HEK293T (cell line): ENCODE measurements at regions not wholly inside any gene's neighbourhood (a gene's known extent, or its start where the extent isn't known, plus 50 kb on each side); places are given as distances from the start of the nearest gene placed in this dataset.

Experiments used
- CTCF ChIA-PET: fragments of 350-600 bp; formaldehyde crosslinking; extraction: SDS; loops from one replicate; lab custom pipeline; 2021; ENCODE audit warnings: antibody characterized with exemption, inconsistent platforms; lab: Yijun Ruan, JAX
- POLR2A ChIA-PET: fragments of 350-600 bp; formaldehyde crosslinking; extraction: SDS; loops from one replicate; lab custom pipeline; 2020; ENCODE audit warnings: antibody characterized with exemption, inconsistent platforms; lab: Yijun Ruan, JAX
- DNase-seq: peaks from one replicate; pipeline ENCODE4 v3.0.0; 2012; ENCODE audit warnings: mixed read lengths; ENCODE audit errors: extremely low spot score
- ARNT ChIP-seq: fragments of 450-650 bp; IDR thresholded peaks from 2 replicates; pipeline ENCODE4 v1.6.1; 2017; ENCODE audit warnings: mild to moderate bottlenecking
- BHLHE40 ChIP-seq: fragments of 450-650 bp; IDR thresholded peaks from 2 replicates; pipeline ENCODE4 v1.6.1; 2016; ENCODE audit warnings: mild to moderate bottlenecking, moderate library complexity, borderline replicate concordance
- CTBP1 ChIP-seq: fragments of 450-650 bp; IDR thresholded peaks from 2 replicates; pipeline ENCODE4 v1.6.1; 2016; ENCODE audit warnings: borderline replicate concordance
- ELF4 ChIP-seq: fragments of 450-650 bp; IDR thresholded peaks from 2 replicates; pipeline ENCODE4 v1.6.1; 2017; ENCODE audit warnings: antibody characterized with exemption
- FOXA1 ChIP-seq: fragments of 450-650 bp; IDR thresholded peaks from 2 replicates; pipeline ENCODE4 v1.6.1; 2016; ENCODE audit warnings: mild to moderate bottlenecking
- FOXK2 ChIP-seq: fragments of 450-650 bp; IDR thresholded peaks from 2 replicates; pipeline ENCODE4 v1.6.1; 2016; ENCODE audit warnings: mild to moderate bottlenecking
- FOXM1 ChIP-seq: fragments of 450-650 bp; IDR thresholded peaks from 2 replicates; pipeline ENCODE4 v1.6.1; 2017; ENCODE audit warnings: mild to moderate bottlenecking, borderline replicate concordance
- HDGF ChIP-seq: fragments of 450-650 bp; IDR thresholded peaks from 2 replicates; pipeline ENCODE4 v1.6.1; 2017; ENCODE audit warnings: antibody characterized with exemption, borderline replicate concordance
- L3MBTL2 ChIP-seq: fragments of 450-650 bp; conservative IDR thresholded peaks from 2 replicates; pipeline ENCODE4 v1.6.1; 2016; ENCODE audit warnings: mild to moderate bottlenecking
- LEF1 ChIP-seq: fragments of 450-650 bp; IDR thresholded peaks from 2 replicates; pipeline ENCODE4 v1.6.1; 2017; ENCODE audit warnings: mild to moderate bottlenecking, borderline replicate concordance
- NFRKB ChIP-seq: fragments of 450-650 bp; IDR thresholded peaks from 2 replicates; pipeline ENCODE4 v1.6.1; 2016; ENCODE audit warnings: mild to moderate bottlenecking, moderate library complexity
- SP1 ChIP-seq: fragments of 450-650 bp; IDR thresholded peaks from 2 replicates; pipeline ENCODE4 v1.6.1; 2017
- SUZ12 ChIP-seq: fragments of 450-650 bp; IDR thresholded peaks from 2 replicates; pipeline ENCODE4 v1.6.1; 2016; ENCODE audit warnings: mild to moderate bottlenecking
- TARDBP ChIP-seq: fragments of 450-650 bp; IDR thresholded peaks from 2 replicates; pipeline ENCODE4 v1.6.1; 2016
- ZNF384 ChIP-seq: fragments of 450-650 bp; IDR thresholded peaks from 2 replicates; pipeline ENCODE4 v1.6.1; 2016
- TF ChIP-seq, protein P1 (sequence below): fragments of 450-650 bp; IDR thresholded peaks from 2 replicates; pipeline ENCODE4 v1.6.1; 2016

DNA sequence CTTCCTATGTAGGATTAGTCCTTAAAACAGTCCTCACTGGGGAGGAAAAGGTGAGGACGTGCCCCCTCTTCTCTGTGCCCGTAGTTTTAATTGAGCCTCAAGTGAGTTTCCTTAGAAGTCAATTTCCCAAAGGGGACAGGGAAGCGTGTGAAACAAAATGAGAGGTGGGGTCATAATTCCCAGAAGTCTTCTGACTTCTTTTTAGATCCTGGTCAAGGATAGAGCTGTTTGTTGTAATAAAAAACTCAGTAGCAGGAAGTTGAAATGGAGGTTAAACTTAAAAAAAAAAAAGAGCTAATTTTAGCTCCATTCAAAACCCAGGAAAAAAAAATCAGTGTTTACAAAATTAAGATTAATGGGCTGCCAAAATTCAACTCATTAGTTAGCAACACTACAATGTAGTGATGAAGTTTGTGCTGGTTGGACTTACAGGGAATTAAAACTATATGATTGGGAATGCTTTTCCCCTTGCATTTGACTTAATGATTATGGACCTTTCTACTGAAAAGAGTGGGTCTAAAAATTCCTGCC is 158.3 kb upstream of the MEF2C start:
- CTCF ChIA-PET: interaction anchor here (0.5 kb wide), 1 partner anchor 1804 kb away, joined by 3 read pairs; no protein-coding TSS in a partner anchor
- TF ChIP-seq SP1 (no peak), SUZ12 (no peak), L3MBTL2 (no peak), ELF4 (no peak), FOXA1 (no peak), HDGF (no peak), TARDBP (no peak), CTBP1 (no peak), ZNF384 (no peak), FOXM1 (no peak), LEF1 (no peak), BHLHE40 (no peak), NFRKB (no peak), FOXK2 (no peak)
- DNase-seq: no peak
- POLR2A ChIA-PET: no interaction called here

DNA sequence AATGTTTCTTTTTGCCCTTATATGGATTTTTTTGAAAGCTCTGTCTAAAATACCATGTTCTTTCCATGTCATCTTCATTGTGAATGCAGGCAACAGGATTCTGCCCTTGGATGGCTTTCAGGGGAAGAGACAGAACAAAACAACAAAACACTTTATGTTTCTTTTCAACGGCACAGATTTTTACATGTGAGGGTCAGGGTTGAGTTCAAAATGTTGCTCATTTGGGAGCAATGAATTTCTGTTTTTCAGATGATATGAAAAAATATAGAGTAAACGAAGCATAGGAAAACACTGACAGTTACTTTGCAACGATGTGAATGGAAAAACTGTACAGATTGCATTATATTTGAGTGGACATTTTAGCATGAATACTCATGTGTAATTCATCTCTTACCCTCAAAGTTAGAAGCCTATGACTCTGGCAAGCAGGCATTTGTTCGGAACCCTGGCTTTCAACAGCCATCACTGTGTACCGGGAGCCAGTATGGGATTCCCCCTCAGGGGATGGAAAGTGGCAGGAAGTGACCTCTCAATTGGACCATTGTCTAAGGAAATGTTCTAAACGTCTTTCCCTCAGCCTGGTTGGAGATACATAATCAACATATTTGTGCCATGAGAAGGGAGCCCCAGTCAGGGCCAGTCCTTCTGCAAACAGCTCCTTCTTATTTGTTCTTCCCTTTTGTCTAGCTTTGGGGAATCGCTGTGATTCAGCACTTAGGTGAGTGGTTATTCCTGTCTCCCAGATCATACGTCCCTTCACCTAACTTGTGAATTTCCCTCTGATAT is 153.9 kb upstream of the MEF2C start:
- TF ChIP-seq SUZ12 (no peak), CTBP1 (no peak), HDGF (no peak)

DNA sequence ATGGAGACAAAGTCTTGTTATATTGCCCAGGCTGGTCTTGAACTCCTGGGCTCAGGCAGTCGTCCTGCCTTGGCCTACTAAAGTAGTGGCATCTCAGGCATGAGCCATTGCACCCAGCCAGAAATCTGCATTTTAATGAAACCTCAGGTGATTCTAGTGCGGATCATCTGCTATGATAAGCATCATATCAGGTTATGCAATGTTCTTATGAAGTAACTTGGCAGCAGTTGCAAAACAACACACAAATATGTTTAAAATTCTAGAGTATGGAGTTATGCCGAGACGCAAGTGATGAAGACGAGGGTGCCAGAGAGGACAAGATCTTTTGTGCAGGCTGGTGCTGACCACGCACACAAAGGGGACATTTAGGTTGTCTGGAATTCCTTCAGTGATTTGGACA is 153.2 kb upstream of the MEF2C start:
- CTCF ChIA-PET: no interaction called here
- DNase-seq: no peak
- TF ChIP-seq NFRKB (no peak), BHLHE40 (no peak), CTBP1 (no peak), TARDBP (no peak), LEF1 (no peak), FOXA1 (no peak), SUZ12 (no peak), HDGF (no peak), ARNT (no peak), FOXK2 (no peak)
- TF ChIP-seq, protein P1, sequence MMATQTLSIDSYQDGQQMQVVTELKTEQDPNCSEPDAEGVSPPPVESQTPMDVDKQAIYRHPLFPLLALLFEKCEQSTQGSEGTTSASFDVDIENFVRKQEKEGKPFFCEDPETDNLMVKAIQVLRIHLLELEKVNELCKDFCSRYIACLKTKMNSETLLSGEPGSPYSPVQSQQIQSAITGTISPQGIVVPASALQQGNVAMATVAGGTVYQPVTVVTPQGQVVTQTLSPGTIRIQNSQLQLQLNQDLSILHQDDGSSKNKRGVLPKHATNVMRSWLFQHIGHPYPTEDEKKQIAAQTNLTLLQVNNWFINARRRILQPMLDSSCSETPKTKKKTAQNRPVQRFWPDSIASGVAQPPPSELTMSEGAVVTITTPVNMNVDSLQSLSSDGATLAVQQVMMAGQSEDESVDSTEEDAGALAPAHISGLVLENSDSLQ: no peak
- POLR2A ChIA-PET: no interaction called here

More for the DNA sequence above, 153.9 kb upstream of the MEF2C start:
- ChIA-PET POLR2A (no interaction called here), CTCF (no interaction called here)
- no peak for DNase-seq

DNA sequence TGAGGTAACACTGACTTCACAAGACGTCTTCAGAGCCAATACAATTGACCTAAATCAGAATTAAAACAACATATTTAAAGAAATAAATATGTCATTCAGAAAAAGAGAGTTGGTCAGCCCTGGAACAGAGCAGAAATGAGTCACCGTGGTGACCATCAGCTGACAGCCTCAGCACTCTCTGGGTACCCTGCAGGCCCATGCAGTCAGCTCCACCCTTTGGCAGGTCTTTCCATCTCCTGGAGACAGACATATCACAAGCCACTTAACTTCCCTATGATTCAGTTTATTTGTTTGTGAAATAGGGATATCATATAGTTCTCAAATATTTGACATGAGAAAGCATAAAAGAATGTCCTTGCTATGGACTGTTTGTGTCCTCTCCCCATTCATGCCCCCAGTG is 151.6 kb upstream of the MEF2C start:
- ChIA-PET CTCF (no interaction called here), POLR2A (no interaction called here)
- TF ChIP-seq L3MBTL2 (no peak), FOXA1 (no peak), FOXK2 (no peak), FOXM1 (no peak)
- TF ChIP-seq, protein P1: peak; percentile 49
- DNase-seq: no peak

DNA sequence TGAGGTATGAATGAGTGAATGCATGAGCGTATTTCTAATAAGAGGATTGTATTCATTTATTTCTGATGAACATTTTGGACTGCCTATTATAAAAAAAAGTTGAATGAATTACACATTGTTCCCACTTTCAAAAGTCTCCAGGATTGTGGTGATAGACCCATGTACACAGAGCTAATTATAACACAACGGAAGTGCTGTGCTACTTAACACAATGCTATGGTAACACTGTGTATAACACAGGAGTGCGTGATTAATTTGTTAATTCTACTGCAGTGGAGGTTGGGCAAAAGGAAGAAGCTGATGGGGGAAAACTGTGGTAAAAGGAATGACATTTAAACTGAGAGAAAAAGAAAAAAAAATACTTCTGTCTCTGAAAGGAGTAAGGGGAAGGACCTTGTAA is 147.8 kb upstream of the MEF2C start:
- ChIA-PET POLR2A (no interaction called here), CTCF (no interaction called here)
- no peak for TF ChIP-seq FOXK2
- no peak for TF ChIP-seq SP1
- TF ChIP-seq SUZ12: no peak
- no peak for TF ChIP-seq ARNT
- TF ChIP-seq TARDBP: no peak
- no peak for TF ChIP-seq FOXA1
- no peak for TF ChIP-seq CTBP1
- TF ChIP-seq L3MBTL2: no peak
- TF ChIP-seq ELF4: no peak
- no peak for TF ChIP-seq NFRKB
- no peak for TF ChIP-seq LEF1
- no peak for TF ChIP-seq HDGF
- no peak for TF ChIP-seq ZNF384
- no peak for TF ChIP-seq FOXM1
- TF ChIP-seq, protein P1: no peak
- TF ChIP-seq BHLHE40: no peak

DNA sequence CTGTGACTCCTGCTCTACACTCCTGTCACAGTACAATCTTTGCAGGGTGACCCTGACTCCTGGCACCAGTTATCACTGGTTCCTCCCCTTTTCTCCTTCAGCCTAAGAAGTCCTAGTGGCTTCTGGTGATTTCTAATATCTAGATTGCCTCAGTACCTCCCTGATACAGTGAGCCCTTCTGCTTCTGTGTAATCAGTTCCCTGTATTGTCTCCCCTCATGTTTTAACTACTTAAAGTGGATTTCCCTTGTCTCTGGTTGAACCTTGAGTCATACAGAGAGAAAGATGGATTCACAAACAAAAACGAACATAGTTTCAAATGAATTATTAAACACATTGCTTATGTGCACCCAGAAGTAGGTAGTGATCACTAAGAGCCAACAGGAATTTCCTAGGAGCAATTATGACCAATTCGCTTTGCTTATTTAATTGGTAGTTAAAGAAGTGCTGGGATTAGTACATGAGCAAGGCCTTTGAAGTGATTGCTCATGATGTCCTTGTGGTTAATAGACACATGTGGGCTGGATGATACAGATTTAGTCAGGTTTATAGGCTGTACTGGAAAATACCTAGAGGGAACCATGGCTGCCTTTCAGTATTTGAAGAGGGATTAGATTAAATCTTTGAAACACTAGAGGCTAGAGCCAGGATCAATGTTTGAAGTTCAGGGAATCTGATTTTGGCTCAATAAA is 145.8 kb upstream of the MEF2C start:
- CTCF ChIA-PET: no interaction called here
- DNase-seq: no peak
- POLR2A ChIA-PET: no interaction called here
- TF ChIP-seq ARNT: no peak
- TF ChIP-seq L3MBTL2: no peak
- no peak for TF ChIP-seq NFRKB
- no peak for TF ChIP-seq FOXM1

More for the DNA sequence above, 147.8 kb upstream of the MEF2C start:
- DNase-seq: no peak
